ENCODE measurements at regions not wholly inside any gene's neighbourhood (a gene's known extent, or its start where the extent isn't known, plus 50 kb on each side); places are given as distances from the start of the nearest gene placed in this dataset.

- TF ChIP-seq CTCF (IDR thresholded peaks at IDR 0.05; ENCODE audit: insufficient read depth, low read length), result no peak
- no peak for TF ChIP-seq POLR2AphosphoS5 (IDR thresholded peaks at IDR 0.05; ENCODE audit: low read depth)
- TF ChIP-seq REST (IDR thresholded peaks at IDR 0.05; ENCODE audit: insufficient replicate concordance, low read depth), result no peak
- no peak for TF ChIP-seq GABPA (IDR thresholded peaks at IDR 0.05; ENCODE audit: low read depth)
- no peak for TF ChIP-seq SPI1 (IDR thresholded peaks at IDR 0.05; ENCODE audit: borderline replicate concordance, low read depth)
Measured at GRCh38 chr14:84482256-84483071, 1047.5 kb upstream of the FLRT2 start.
